GM12878 (cell line): ENCODE measurements at regions not wholly inside any gene's neighbourhood (a gene's known extent, or its start where the extent isn't known, plus 50 kb on each side); places are given as distances from the start of the nearest gene placed in this dataset.

Source experiments
- ATAC-seq: fragments of 200-7000 bp; cut with Tn5 transposase; 3 replicates; pipeline ENCODE4 v1.9.1; 2020; ENCODE audit warnings: mild to moderate bottlenecking, moderate library complexity
- BruUV-seq: library from RNA; stranded (reverse); fragments of 400-500 nt; replicated peaks from 2 replicates; lab custom pipeline; 2021; lab: Mats Ljungman, UMichigan
- CTCF ChIA-PET: fragments of 300-600 bp; sonication (Branson Sonifier 250); formaldehyde crosslinking; extraction: SDS; loops from one replicate; lab custom pipeline; 2021; ENCODE audit warnings: inconsistent platforms; lab: Yijun Ruan, JAX
- POLR2A ChIA-PET: fragments of 350-600 bp; formaldehyde crosslinking; extraction: SDS; loops from one replicate; lab custom pipeline; 2021; ENCODE audit warnings: inconsistent platforms; lab: Charles Lee
- RAD21 ChIA-PET: fragments of 300-600 bp; sonication (Branson Sonifier 250); formaldehyde crosslinking; loops from one replicate; lab custom pipeline; 2023; ENCODE audit warnings: antibody characterized with exemption; ENCODE audit not compliant: unreplicated experiment; lab: Charles Lee
- SMC1A ChIA-PET: fragments of 300-600 bp; sonication (Branson Sonifier 250); formaldehyde crosslinking; loops from one replicate; lab custom pipeline; 2023; ENCODE audit not compliant: unreplicated experiment, uncharacterized antibody; lab: Charles Lee
- DNase-seq: peaks from one replicate; pipeline ENCODE4 v3.0.0-alpha.2; 2011; ENCODE audit warnings: low read depth, low spot score
- FAIRE-seq: peaks from 3 replicates; lab custom pipeline; 2011; peaks lifted over from hg19 to GRCh38; lab: Jason Lieb, UNC
- H2AFZ ChIP-seq: 2 replicates; pipeline ENCODE4 v1.6.0; 2011; ENCODE audit warnings: low read depth, low read length, control low read depth; ENCODE audit not compliant: control insufficient read depth
- H3K27ac ChIP-seq: 2 replicates; pipeline ENCODE4 v1.5.1; 2011; ENCODE audit warnings: control low read depth; ENCODE audit not compliant: control insufficient read depth, insufficient read depth
- H3K27me3 ChIP-seq, 2 experiments: replicated peaks in 1 of 2; 2 replicates each; pipeline versions ENCODE4 v1.6.0 to v1.6.1; 2011; ENCODE audit warnings: low read length in 1 of 2; ENCODE audit not compliant: control insufficient read depth in 2 of 2, insufficient read depth in 2 of 2
- H3K36me3 ChIP-seq, 2 experiments: 2 replicates each; pipeline ENCODE4 v1.5.1; 2011; ENCODE audit warnings: low read length in 1 of 2; ENCODE audit not compliant: control insufficient read depth in 2 of 2, insufficient read depth in 2 of 2
- H3K4me1 ChIP-seq: 2 replicates; pipeline ENCODE4 v1.6.1; 2011; ENCODE audit warnings: mild to moderate bottlenecking, low read length, moderate library complexity, mixed read lengths; ENCODE audit not compliant: control insufficient read depth, insufficient read depth
- H3K4me2 ChIP-seq: 2 replicates; pipeline ENCODE4 v1.6.0; 2011; ENCODE audit warnings: control low read depth; ENCODE audit not compliant: control insufficient read depth, insufficient read depth
- H3K4me3 ChIP-seq: fragments of 200-600 bp; sonication (generic); 2 replicates; pipeline ENCODE4 v1.5.1; 2016
- H3K79me2 ChIP-seq: 2 replicates; pipeline ENCODE4 v1.6.0; 2011; ENCODE audit warnings: low read length; ENCODE audit not compliant: control insufficient read depth, insufficient read depth
- H3K9ac ChIP-seq: 2 replicates; pipeline ENCODE4 v1.8.0; 2011; ENCODE audit warnings: low read length, control low read depth, mixed read lengths; ENCODE audit not compliant: control insufficient read depth, insufficient read depth
- H3K9me3 ChIP-seq: replicated peaks from 3 replicates; pipeline ENCODE4 v1.5.1; 2011; ENCODE audit warnings: mild to moderate bottlenecking, low read length; ENCODE audit not compliant: control insufficient read depth, insufficient read depth
- H4K20me1 ChIP-seq: 2 replicates; pipeline ENCODE4 v1.6.0; 2011; ENCODE audit not compliant: control insufficient read depth, insufficient read depth
- BMI1 ChIP-seq: fragments of 450-650 bp; IDR thresholded peaks from 2 replicates; pipeline ENCODE4 v1.6.1; 2016; ENCODE audit warnings: mild to moderate bottlenecking, moderate library complexity, borderline replicate concordance
- DPF2 ChIP-seq: fragments of 450-650 bp; IDR thresholded peaks from 2 replicates; pipeline ENCODE4 v1.6.1; 2017; ENCODE audit warnings: mild to moderate bottlenecking
- E2F4 ChIP-seq: IDR thresholded peaks from 2 replicates; pipeline ENCODE4 v1.6.1; 2012; ENCODE audit warnings: low read depth, low read length, improper control_type of control experiment
- EED ChIP-seq: sonication (generic); IDR thresholded peaks from 2 replicates; pipeline ENCODE4 v1.6.1; 2016; ENCODE audit warnings: antibody characterized with exemption, low read depth
- GATAD2B ChIP-seq: fragments of 450-650 bp; conservative IDR thresholded peaks from 2 replicates; pipeline ENCODE4 v1.6.1; 2017; ENCODE audit warnings: low read depth, mild to moderate bottlenecking, moderate library complexity
- NFXL1 ChIP-seq: fragments of 450-650 bp; IDR thresholded peaks from 2 replicates; pipeline ENCODE4 v1.6.1; 2017; ENCODE audit warnings: antibody characterized with exemption, mild to moderate bottlenecking, borderline replicate concordance
- RFX5 ChIP-seq: IDR thresholded peaks from 2 replicates; pipeline ENCODE4 v1.6.1; 2011; ENCODE audit warnings: low read depth, low read length, improper control_type of control experiment
- SIN3A ChIP-seq: IDR thresholded peaks from 2 replicates; pipeline ENCODE4 v1.6.1; 2012; ENCODE audit warnings: low read depth, low read length, improper control_type of control experiment
- SMAD5 ChIP-seq: IDR thresholded peaks from 2 replicates; pipeline ENCODE4 v1.6.1; 2016; ENCODE audit warnings: antibody characterized with exemption, low read depth
- SPI1 ChIP-seq: IDR thresholded peaks from 2 replicates; pipeline ENCODE4 v1.6.1; 2011; ENCODE audit warnings: low read depth, mild to moderate bottlenecking, low read length, moderate library complexity, borderline replicate concordance; ENCODE audit not compliant: insufficient read depth
- in situ Hi-C: fragments of 300-500 bp; cut with MboI; formaldehyde crosslinking; loops from 9 replicates; pipeline ENCODE4 v1.14.3; 2018; ENCODE audit warnings: mixed read lengths
- intact Hi-C: fragments of 100-400 bp; cut with micrococcal nuclease; formaldehyde crosslinking; loops from one replicate; pipeline ENCODE4 v1.14.2; 2022; ENCODE audit not compliant: unreplicated experiment
- TF ChIP-seq, protein P1 (sequence below): fragments of 150-350 bp; IDR thresholded peaks from 2 replicates; pipeline ENCODE4 v1.6.1; 2014; ENCODE audit warnings: mild to moderate bottlenecking, low read depth, low read length
- TF ChIP-seq, protein P2 (sequence below): fragments of 450-650 bp; IDR thresholded peaks from 2 replicates; pipeline ENCODE4 v1.6.1; 2018; ENCODE audit warnings: borderline replicate concordance, mild to moderate bottlenecking; ENCODE audit not compliant: partially characterized antibody

- ChIA-PET SMC1A (no interaction called here), CTCF (no interaction called here), POLR2A (no interaction called here), RAD21 (no interaction called here)
- no peak for DNase-seq
- H3K4me3 ChIP-seq: no peak overlapping the region
- H3K4me2 ChIP-seq: no peak overlapping the region
- no peak overlapping the region for H3K9ac ChIP-seq
- no peaks in the 10 kb centered on the region for H3K79me2 ChIP-seq
- H2AFZ ChIP-seq: no peak overlapping the region
- TF ChIP-seq, protein P1, sequence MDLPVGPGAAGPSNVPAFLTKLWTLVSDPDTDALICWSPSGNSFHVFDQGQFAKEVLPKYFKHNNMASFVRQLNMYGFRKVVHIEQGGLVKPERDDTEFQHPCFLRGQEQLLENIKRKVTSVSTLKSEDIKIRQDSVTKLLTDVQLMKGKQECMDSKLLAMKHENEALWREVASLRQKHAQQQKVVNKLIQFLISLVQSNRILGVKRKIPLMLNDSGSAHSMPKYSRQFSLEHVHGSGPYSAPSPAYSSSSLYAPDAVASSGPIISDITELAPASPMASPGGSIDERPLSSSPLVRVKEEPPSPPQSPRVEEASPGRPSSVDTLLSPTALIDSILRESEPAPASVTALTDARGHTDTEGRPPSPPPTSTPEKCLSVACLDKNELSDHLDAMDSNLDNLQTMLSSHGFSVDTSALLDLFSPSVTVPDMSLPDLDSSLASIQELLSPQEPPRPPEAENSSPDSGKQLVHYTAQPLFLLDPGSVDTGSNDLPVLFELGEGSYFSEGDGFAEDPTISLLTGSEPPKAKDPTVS: no peak
- TF ChIP-seq E2F4 (no peak), GATAD2B (no peak), SPI1 (no peak), SIN3A (no peak), EED (no peak), DPF2 (no peak), NFXL1 (no peak), RFX5 (no peak), SMAD5 (no peak), BMI1 (no peak)
- TF ChIP-seq, protein P2, sequence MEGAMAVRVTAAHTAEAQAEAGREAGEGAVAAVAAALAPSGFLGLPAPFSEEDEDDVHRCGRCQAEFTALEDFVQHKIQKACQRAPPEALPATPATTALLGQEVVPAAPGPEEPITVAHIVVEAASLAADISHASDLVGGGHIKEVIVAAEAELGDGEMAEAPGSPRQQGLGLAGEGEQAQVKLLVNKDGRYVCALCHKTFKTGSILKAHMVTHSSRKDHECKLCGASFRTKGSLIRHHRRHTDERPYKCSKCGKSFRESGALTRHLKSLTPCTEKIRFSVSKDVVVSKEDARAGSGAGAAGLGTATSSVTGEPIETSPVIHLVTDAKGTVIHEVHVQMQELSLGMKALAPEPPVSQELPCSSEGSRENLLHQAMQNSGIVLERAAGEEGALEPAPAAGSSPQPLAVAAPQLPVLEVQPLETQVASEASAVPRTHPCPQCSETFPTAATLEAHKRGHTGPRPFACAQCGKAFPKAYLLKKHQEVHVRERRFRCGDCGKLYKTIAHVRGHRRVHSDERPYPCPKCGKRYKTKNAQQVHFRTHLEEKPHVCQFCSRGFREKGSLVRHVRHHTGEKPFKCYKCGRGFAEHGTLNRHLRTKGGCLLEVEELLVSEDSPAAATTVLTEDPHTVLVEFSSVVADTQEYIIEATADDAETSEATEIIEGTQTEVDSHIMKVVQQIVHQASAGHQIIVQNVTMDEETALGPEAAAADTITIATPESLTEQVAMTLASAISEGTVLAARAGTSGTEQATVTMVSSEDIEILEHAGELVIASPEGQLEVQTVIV: no peak
- in situ Hi-C loops (no loop called here), intact Hi-C loops (no loop called here)
- no peaks in the 10 kb centered on the region for H3K27me3 ChIP-seq
- H3K4me1 ChIP-seq: no peaks in the 10 kb centered on the region
- H4K20me1 ChIP-seq: no peaks in the 10 kb centered on the region
- BruUV-seq: no TSS peak
- no peak for ATAC-seq
- no peak for FAIRE-seq
- no peaks in the 10 kb centered on the region for H3K9me3 ChIP-seq
- no peaks in the 10 kb centered on the region for H3K36me3 ChIP-seq
- H3K27ac ChIP-seq: no peak overlapping the region
These were observed 207.7 kb downstream of the MAFB start for GRCh38 chr20:40481337-40481736.
